HepG2 (cell line): ENCODE measurements at regions not wholly inside any gene's neighbourhood (a gene's known extent, or its start where the extent isn't known, plus 50 kb on each side); places are given as distances from the start of the nearest gene placed in this dataset.

Source experiments
- ZNF253 ChIP-seq: sonication (generic); formaldehyde crosslinking; IDR thresholded peaks from 2 replicates; pipeline ENCODE4 v1.8.0; 2022; ENCODE audit warnings: mild to moderate bottlenecking, missing genetic modification reagents, borderline replicate concordance
- TF ChIP-seq, protein P1 (sequence below): sonication (generic); formaldehyde crosslinking; IDR thresholded peaks from 2 replicates; pipeline ENCODE4 v1.4.0; 2020; ENCODE audit warnings: missing genetic modification reagents

DNA sequence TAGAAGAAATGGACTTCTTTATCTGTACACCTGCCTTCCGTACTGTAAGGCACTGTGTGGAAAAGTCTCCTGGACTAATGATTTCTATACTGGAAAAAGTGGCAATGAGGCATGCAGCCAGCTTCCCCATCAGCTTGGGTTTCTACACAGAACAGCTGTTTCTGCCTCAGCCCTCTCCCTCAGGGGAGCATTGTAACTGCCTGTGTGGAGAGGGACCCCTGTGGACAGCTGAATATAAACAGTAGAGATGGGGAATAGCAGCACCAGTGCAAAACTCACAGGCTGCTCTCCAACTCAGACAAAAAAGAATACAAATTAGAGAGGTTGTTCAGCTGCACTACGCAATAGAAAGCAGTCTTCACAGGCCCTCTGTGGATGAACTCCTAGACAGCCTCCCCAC, 451.3 kb upstream of the MBL2 start:
- TF ChIP-seq, protein P1, sequence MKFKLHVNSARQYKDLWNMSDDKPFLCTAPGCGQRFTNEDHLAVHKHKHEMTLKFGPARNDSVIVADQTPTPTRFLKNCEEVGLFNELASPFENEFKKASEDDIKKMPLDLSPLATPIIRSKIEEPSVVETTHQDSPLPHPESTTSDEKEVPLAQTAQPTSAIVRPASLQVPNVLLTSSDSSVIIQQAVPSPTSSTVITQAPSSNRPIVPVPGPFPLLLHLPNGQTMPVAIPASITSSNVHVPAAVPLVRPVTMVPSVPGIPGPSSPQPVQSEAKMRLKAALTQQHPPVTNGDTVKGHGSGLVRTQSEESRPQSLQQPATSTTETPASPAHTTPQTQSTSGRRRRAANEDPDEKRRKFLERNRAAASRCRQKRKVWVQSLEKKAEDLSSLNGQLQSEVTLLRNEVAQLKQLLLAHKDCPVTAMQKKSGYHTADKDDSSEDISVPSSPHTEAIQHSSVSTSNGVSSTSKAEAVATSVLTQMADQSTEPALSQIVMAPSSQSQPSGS (CRISPR knock-in tag): no peak
- TF ChIP-seq ZNF253 (CRISPR knock-in tag): no peak
